HS-5 (cell line): ENCODE measurements at regions not wholly inside any gene's neighbourhood (a gene's known extent, or its start where the extent isn't known, plus 50 kb on each side); places are given as distances from the start of the nearest gene placed in this dataset.
"Not testable (repeated sequence)": the region's sequence is repeated elsewhere in the genome, so short reads cannot be mapped to it uniquely, and the experiment has no call there.

Experiments used
- DNase-seq: peaks from one replicate; pipeline ENCODE4 v3.0.0-alpha.2; 2012; ENCODE audit warnings: low read depth

- no peak for DNase-seq
Measured at GRCh38 chr2:150371044-150371818, 116.2 kb downstream of the RND3 start.

- DNase-seq, result no peak
Measured at GRCh38 chr2:150370561-150370960, 116.9 kb downstream of the RND3 start.

- DNase-seq, result no peak
Measured at GRCh38 chr2:150369862-150370261, 117.6 kb downstream of the RND3 start.

GRCh38 chr2:150358468-150358807 lies 129.0 kb downstream of the RND3 start:
- no peak for DNase-seq

GRCh38 chr2:150357770-150358467 lies 129.5 kb downstream of the RND3 start:
- DNase-seq, result no peak

- no peak for DNase-seq
Measured at GRCh38 chr2:150355440-150355839, 132.0 kb downstream of the RND3 start.

GRCh38 chr2:150353376-150353775 lies 134.1 kb downstream of the RND3 start:
- no peak for DNase-seq

- no peak for DNase-seq
Measured at GRCh38 chr2:150351922-150352321, 135.5 kb downstream of the RND3 start.

- no peak for DNase-seq
Measured at GRCh38 chr2:150350500-150350899, 137.0 kb downstream of the RND3 start.

GRCh38 chr2:150346806-150347205 lies 140.7 kb downstream of the RND3 start:
- no peak for DNase-seq

- no peak for DNase-seq
Measured at GRCh38 chr2:150341982-150342680, 145.3 kb downstream of the RND3 start.

GRCh38 chr2:150339951-150340350 lies 147.5 kb downstream of the RND3 start:
- no peak for DNase-seq

- peak; percentile 24 for DNase-seq
Measured at GRCh38 chr2:150339282-150339681, 148.2 kb downstream of the RND3 start.

GRCh38 chr2:150335596-150335995 lies 151.9 kb downstream of the RND3 start:
- no peak for DNase-seq

GRCh38 chr2:150332383-150332782 lies 155.1 kb downstream of the RND3 start:
- no peak for DNase-seq

GRCh38 chr2:150327564-150328489 lies 159.6 kb downstream of the RND3 start:
- no peak for DNase-seq

- no peak for DNase-seq
Measured at GRCh38 chr2:150325656-150326314, 161.7 kb downstream of the RND3 start.

GRCh38 chr2:150323071-150323470 lies 164.4 kb downstream of the RND3 start:
- DNase-seq, result not testable (repeated sequence)

GRCh38 chr2:150320608-150321007 lies 166.9 kb downstream of the RND3 start:
- DNase-seq, result no peak

GRCh38 chr2:150319658-150320555 lies 167.6 kb downstream of the RND3 start:
- no peak for DNase-seq
